HG03095 (cell line): ENCODE measurements at regions not wholly inside any gene's neighbourhood (a gene's known extent, or its start where the extent isn't known, plus 50 kb on each side); places are given as distances from the start of the nearest gene placed in this dataset.

Experiments used
- ATAC-seq: cut with Tn5 transposase; IDR thresholded peaks from one replicate; pipeline ENCODE4 v1.9.1; 2021; ENCODE audit warnings: moderate library complexity; ENCODE audit not compliant: unreplicated experiment

DNA sequence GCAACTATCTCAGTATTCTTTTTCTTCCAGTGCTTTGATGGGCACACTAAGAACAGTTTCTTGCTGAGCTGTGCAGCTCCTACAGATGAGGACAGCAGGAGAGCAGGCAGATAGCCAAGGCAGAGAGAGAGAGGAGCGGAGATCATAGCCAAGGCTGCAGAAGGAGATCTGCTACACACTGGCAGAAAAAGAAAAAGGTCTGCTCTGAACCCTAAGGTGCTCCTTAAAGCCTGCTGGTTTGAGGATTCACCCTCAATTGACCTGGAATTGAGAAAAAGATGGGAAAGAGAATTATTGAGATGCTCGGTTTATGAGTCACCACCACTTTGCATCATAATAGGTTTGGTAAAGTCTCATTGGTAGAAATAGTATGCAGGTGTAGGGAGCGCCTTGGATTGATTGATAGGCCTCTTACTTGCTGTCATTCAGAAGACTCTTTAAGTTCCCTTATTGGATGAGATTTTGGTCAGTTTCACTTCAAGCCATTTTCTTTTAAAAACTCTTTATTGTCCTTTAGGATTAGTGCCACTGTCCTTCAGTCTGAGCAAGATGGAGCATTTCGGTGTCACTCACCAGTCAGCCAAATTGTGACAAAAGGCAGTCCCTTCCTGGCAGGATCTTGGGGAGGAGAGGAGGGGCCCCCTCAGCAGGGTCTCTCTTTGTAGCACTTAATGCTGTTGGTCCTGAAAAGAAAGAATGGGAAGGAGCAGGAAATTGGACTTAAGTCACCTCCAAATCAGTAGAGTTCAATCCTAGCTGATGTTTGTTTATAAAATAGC lies 685.0 kb downstream of the ADGRL2 start:
- ATAC-seq, result no peak

GRCh38 chr1:82483146-82483545 lies 682.4 kb downstream of the ADGRL2 start:
- no peak for ATAC-seq

DNA sequence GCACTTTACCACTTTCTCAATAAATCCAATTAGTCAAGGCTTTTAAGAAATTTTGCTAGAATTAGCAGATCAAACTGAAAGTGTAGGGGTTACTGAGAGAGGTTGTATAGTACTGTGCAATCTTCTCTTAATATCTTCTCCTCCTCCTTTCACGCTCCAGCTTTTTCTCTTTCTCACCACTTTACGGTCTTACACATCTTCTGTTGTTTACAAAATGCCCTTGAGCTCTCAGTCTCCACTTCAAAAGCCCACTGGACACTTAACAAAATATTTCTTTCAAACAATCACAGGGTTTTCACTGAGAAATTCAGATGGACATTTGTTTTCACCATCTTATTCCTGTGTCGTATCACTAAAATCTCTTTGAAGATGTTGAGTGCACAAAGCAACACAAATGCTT lies 678.2 kb downstream of the ADGRL2 start:
- ATAC-seq, result no peak

DNA sequence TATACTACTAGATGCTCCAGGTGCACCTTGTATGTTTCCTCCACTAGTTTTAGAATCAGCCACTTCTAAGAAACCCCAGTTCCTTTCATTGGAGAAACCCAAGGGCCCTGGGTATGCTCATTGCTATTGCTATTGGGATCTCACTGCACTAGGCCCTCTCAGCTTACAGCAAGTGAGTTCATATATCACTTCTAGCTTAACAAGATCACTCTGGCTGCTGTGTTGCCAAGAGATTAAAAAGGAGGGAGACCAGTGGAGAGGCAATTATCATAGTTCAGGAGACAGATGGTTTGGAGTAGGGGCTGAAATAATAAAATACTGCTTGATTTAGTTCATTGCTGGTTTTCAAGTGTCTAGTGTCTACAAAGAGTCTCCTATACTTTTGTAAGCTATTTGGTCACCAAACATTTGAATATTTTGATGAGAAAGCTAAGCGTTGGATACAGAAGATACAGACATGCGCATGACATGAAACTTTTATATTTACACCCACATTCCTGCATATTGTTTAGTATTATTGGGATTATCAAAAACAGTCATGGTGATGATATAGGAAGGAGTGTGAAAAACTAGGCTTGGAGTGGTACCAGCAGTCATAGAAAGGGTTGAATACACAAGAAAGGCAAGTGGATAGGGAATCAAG lies 671.9 kb downstream of the ADGRL2 start:
- ATAC-seq, result no peak

GRCh38 chr1:82466891-82467290 lies 666.2 kb downstream of the ADGRL2 start:
- ATAC-seq, result no peak

- ATAC-seq, result no peak
Measured at GRCh38 chr1:82466416-82466815, 665.7 kb downstream of the ADGRL2 start.

- no peak for ATAC-seq
Measured at GRCh38 chr1:82465024-82465423, 664.3 kb downstream of the ADGRL2 start.

- no peak for ATAC-seq
Measured at GRCh38 chr1:82464362-82465001, 663.7 kb downstream of the ADGRL2 start.

DNA sequence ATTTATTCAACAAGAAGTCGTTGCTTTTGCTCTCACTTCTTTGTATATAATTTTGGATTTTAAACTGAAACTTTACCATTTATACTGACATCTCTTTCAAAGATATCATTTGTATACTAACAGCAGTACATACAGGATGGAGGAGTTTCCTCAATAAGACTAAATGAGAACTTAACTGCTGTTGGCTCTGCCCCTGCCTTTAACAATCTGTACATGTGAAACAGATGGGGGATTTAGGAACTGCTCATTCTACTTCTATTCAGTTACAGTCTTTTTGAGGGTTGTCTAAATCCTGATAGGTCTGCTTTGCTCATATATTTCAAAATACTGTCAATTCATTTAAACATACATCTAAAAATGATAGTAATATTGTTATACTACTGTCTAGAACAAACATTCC lies 663.2 kb downstream of the ADGRL2 start:
- no peak for ATAC-seq

DNA sequence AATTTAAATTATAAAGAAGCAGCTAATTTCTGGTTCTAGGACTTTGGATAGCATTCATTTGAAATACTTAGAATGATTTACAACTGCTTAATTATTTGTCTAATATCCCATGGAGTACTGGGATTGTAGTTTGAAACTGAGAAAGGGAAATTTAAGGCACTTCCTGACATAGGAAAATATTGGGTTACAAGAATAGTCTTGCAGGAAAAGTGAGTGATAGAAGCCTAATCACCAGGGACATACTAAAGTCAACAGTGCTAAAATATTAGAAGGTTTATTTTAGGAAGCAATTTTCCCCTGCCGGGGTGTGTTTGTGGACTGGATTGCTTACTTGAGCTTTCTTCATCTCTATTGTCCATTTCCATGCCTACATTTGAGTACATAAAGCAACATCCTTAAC lies 661.6 kb downstream of the ADGRL2 start:
- no peak for ATAC-seq

DNA sequence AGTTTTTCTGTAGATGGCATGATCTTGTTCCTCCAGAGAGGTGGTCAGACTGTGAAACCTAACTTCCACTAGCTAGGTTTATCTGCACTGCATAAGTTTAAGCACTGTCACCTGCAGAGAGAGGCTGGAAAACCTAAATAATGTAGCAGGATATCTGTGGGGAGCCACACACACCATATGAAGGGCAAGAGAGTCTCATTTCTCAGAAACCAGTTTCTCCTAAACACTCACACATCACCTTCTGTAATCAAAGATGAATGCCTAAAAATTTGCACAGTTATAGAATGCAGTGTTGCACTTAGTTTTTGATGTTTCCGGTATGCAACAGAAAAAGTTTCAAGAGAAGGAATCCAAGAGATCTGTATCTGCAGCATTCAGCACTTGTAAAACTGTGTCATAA lies 654.6 kb downstream of the ADGRL2 start:
- no peak for ATAC-seq

DNA sequence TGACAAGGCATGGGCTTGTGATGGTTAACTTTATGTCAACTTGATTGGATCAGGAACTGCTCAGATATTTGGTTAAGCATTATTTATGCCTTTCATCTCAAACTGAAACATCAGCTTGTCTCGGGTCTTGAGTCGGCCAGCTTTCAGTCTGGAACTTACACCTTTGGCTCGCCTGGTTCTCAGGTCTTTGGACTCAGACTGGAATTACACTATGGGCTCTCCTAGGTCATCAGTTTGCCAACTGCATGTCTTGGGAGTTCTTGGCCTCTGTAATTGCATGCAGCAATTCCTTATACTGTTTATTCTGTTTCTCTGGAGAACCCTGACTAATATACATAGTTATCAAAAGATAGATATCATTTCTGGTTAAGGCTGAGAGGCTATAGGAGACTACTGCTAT lies 653.7 kb downstream of the ADGRL2 start:
- no peak for ATAC-seq

GRCh38 chr1:82453511-82454185 lies 652.9 kb downstream of the ADGRL2 start:
- no peak for ATAC-seq

GRCh38 chr1:82452096-82452495 lies 651.4 kb downstream of the ADGRL2 start:
- no peak for ATAC-seq

GRCh38 chr1:82451191-82451590 lies 650.5 kb downstream of the ADGRL2 start:
- ATAC-seq, result no peak

GRCh38 chr1:82449506-82450057 lies 648.8 kb downstream of the ADGRL2 start:
- ATAC-seq, result no peak

- ATAC-seq, result no peak
Measured at GRCh38 chr1:82446955-82447354, 646.2 kb downstream of the ADGRL2 start.

- no peak for ATAC-seq
Measured at GRCh38 chr1:82446236-82446635, 645.5 kb downstream of the ADGRL2 start.

DNA sequence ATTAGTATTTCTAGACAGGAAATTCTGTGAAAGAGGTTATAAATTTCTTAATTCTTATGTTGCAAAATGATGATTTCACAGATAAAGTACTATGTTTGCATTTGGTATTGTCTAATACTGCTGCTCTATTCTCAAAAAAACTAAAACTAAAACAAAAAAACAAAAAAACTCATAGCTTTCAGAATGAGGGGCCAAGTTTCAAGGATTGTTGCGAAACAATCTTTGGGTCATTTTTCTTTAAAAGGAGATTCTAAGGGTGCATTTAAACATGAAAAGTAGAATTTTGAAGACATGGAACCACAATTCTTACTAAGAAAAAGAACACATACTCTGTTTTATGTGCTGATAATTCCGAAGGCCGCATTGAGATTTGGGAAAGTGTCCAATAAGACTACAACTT lies 645.1 kb downstream of the ADGRL2 start:
- ATAC-seq, result no peak

DNA sequence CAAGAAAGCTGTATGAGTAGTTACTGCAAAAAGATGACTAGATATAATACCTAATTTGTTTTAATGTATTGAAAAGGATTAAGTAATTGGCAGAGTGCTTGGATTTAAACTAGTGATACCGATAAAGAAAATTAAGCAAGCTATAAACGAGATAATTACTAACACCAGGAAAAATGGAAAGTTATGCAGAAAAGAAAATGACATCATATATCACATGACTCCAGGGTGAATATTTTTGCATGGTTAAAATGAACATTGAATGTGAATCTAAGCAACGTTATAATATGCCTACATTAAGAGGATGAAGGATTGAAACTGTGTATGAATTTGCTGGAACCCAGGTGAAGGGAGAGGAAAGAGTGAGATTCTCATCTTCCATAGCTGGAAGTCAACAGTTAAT lies 644.4 kb downstream of the ADGRL2 start:
- no peak for ATAC-seq

- no peak for ATAC-seq
Measured at GRCh38 chr1:82441402-82441801, 640.7 kb downstream of the ADGRL2 start.
